ENCODE measurements at regions not wholly inside any gene's neighbourhood (a gene's known extent, or its start where the extent isn't known, plus 50 kb on each side); places are given as distances from the start of the nearest gene placed in this dataset.

GRCh38 chr6:121884091-121884490 is 448.6 kb downstream of the GJA1 start:
- peaks cover 61% of the 10 kb centered on the region for H3K4me1 Mint-ChIP-seq (ENCODE audit: unreplicated experiment)
- H3K4me3 Mint-ChIP-seq (ENCODE audit: unreplicated experiment): no peak overlapping the region
- H3K36me3 Mint-ChIP-seq (ENCODE audit: unreplicated experiment): no peaks in the 10 kb centered on the region
- TF ChIP-seq, protein P1, sequence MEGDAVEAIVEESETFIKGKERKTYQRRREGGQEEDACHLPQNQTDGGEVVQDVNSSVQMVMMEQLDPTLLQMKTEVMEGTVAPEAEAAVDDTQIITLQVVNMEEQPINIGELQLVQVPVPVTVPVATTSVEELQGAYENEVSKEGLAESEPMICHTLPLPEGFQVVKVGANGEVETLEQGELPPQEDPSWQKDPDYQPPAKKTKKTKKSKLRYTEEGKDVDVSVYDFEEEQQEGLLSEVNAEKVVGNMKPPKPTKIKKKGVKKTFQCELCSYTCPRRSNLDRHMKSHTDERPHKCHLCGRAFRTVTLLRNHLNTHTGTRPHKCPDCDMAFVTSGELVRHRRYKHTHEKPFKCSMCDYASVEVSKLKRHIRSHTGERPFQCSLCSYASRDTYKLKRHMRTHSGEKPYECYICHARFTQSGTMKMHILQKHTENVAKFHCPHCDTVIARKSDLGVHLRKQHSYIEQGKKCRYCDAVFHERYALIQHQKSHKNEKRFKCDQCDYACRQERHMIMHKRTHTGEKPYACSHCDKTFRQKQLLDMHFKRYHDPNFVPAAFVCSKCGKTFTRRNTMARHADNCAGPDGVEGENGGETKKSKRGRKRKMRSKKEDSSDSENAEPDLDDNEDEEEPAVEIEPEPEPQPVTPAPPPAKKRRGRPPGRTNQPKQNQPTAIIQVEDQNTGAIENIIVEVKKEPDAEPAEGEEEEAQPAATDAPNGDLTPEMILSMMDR (IDR thresholded peaks at IDR 0.05): no peak
- no peak for DNase-seq (ENCODE audit: extremely low spot score, unreplicated experiment)
- H3K27ac Mint-ChIP-seq (ENCODE audit: unreplicated experiment): peak overlapping the region; percentile 36
- no peaks in the 10 kb centered on the region for H3K9me3 Mint-ChIP-seq (ENCODE audit: unreplicated experiment)
- no peaks in the 10 kb centered on the region for H3K27me3 Mint-ChIP-seq (ENCODE audit: unreplicated experiment)

GRCh38 chr6:121884620-121885019 is 449.2 kb downstream of the GJA1 start:
- Mint-ChIP-seq H3K4me3 (ENCODE audit: unreplicated experiment) (no peak overlapping the region), H3K27ac (ENCODE audit: unreplicated experiment) (no peak overlapping the region), H3K4me1 (ENCODE audit: unreplicated experiment) (peaks cover 58% of the 10 kb centered on the region), H3K36me3 (ENCODE audit: unreplicated experiment) (no peaks in the 10 kb centered on the region), H3K27me3 (ENCODE audit: unreplicated experiment) (no peaks in the 10 kb centered on the region), H3K9me3 (ENCODE audit: unreplicated experiment) (no peaks in the 10 kb centered on the region)
- DNase-seq (ENCODE audit: extremely low spot score, unreplicated experiment): no peak
- TF ChIP-seq, protein P1 (IDR thresholded peaks at IDR 0.05): no peak

DNA sequence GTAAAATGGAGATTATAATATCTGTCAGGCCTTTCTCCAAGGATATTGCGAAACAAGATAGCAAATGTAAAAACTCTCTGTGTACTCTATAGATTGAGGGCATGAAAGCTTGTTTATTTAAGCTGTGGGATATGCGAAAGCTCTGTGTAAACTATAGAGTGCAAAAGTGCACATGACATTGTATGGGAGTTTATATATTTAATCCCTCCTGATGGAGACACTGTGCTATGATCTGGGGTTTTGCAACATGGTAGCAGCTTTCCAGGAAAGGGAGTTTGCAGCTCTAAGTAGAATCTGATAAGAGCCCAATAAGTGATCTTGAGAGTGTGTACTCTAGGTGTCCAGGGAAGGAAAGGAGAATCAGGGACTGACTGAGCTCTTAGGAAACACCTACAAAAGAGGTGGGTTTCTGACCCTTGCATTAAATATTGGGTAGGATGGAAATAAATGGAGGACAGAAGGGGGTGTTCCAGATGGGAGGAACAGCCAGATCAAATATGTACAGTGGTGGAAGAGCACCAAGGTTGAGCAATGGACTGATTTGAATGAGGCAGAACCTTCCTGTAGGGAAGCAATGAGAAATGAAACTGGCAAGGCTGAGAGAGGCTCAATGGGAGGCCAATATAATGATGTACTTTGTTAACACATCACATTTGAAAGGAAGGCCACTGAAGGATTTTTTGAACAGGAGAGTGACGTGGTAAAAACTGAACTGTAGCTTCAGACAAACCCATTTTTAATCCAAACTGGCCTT is 450.1 kb downstream of the GJA1 start:
- Mint-ChIP-seq H3K4me1 (ENCODE audit: unreplicated experiment) (peaks cover 55% of the 10 kb centered on the region), H3K9me3 (ENCODE audit: unreplicated experiment) (no peaks in the 10 kb centered on the region), H3K27ac (ENCODE audit: unreplicated experiment) (no peak overlapping the region), H3K36me3 (ENCODE audit: unreplicated experiment) (no peaks in the 10 kb centered on the region), H3K4me3 (ENCODE audit: unreplicated experiment) (no peak overlapping the region), H3K27me3 (ENCODE audit: unreplicated experiment) (no peaks in the 10 kb centered on the region)
- TF ChIP-seq, protein P1 (IDR thresholded peaks at IDR 0.05): no peak
- DNase-seq (ENCODE audit: extremely low spot score, unreplicated experiment): no peak

DNA sequence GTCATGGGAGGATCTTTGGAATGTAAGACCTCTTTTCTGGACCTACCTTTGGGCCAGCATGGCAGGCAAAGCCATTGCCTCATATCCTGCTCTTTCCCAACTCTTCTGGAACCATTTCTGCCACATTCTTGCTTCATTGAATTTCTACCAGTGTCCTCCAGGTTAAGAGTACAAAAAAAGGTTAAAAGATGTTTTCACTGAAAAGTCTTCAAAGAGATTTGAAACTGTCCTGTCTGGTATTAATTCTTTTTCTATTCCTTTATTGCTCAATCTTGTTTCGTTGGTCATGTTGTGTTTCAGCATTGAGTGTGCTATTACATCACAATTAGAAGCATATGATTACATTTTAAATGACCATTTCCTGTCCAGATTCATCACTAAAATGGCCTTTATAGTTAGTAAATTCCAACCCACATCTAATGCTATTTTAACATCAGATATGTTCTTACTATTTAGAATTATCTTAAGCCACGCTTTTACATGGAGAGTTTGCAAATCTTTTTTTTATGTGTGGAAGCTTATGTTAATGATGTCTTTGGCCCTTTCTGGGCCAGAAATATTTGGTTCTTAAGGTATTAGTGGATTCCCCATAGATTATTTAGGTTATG is 450.9 kb downstream of the GJA1 start:
- H3K4me1 Mint-ChIP-seq (ENCODE audit: unreplicated experiment): peaks cover 51% of the 10 kb centered on the region
- no peaks in the 10 kb centered on the region for H3K36me3 Mint-ChIP-seq (ENCODE audit: unreplicated experiment)
- H3K4me3 Mint-ChIP-seq (ENCODE audit: unreplicated experiment): no peak overlapping the region
- no peaks in the 10 kb centered on the region for H3K9me3 Mint-ChIP-seq (ENCODE audit: unreplicated experiment)
- TF ChIP-seq, protein P1 (IDR thresholded peaks at IDR 0.05): no peak
- DNase-seq (ENCODE audit: extremely low spot score, unreplicated experiment): no peak
- no peak overlapping the region for H3K27ac Mint-ChIP-seq (ENCODE audit: unreplicated experiment)
- no peaks in the 10 kb centered on the region for H3K27me3 Mint-ChIP-seq (ENCODE audit: unreplicated experiment)

- Mint-ChIP-seq H3K27me3 (ENCODE audit: unreplicated experiment) (peaks cover 4% of the 10 kb centered on the region), H3K9me3 (ENCODE audit: unreplicated experiment) (no peaks in the 10 kb centered on the region), H3K36me3 (ENCODE audit: unreplicated experiment) (no peaks in the 10 kb centered on the region), H3K27ac (ENCODE audit: unreplicated experiment) (no peak overlapping the region), H3K4me1 (ENCODE audit: unreplicated experiment) (peaks cover 37% of the 10 kb centered on the region), H3K4me3 (ENCODE audit: unreplicated experiment) (no peak overlapping the region)
- TF ChIP-seq, protein P1 (IDR thresholded peaks at IDR 0.05): no peak
- DNase-seq (ENCODE audit: extremely low spot score, unreplicated experiment): no peak
Observed at GRCh38 chr6:121887724-121888123, 452.3 kb downstream of the GJA1 start.
